ENCODE measurements at regions not wholly inside any gene's neighbourhood (a gene's known extent, or its start where the extent isn't known, plus 50 kb on each side); places are given as distances from the start of the nearest gene placed in this dataset.
"Not testable (repeated sequence)": the region's sequence is repeated elsewhere in the genome, so short reads cannot be mapped to it uniquely, and the experiment has no call there.

DNA sequence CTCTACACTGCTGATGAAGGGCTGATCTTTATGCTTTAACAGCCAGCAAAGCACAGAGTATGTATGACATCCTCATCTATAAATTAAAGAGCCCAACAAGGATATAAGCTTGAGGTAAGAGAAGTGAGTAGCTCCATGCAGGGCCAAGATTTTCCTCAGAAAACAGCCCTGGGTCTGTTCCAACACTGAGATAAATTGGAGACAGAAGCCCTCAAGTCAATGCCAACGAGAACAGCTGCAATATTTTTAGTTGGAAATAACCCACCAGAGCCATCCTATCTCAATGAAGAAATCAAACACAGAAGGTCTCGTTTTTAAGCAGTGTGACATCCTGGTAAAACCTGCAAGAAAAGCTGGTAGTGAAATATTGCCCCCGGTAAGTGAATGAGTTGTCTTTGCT, 297.0 kb upstream of the AUTS2 start:
- no peaks in the 10 kb centered on the region for H3K36me3 ChIP-seq
- no peaks in the 10 kb centered on the region for H3K27me3 ChIP-seq
- no peak overlapping the region for H3K27ac ChIP-seq
- no peaks in the 10 kb centered on the region for H3K9me3 ChIP-seq
- intact Hi-C loops (cut with DNase I): no loop called here
- DNase-seq: no peak
- no peaks in the 10 kb centered on the region for H3K4me1 ChIP-seq
- TF ChIP-seq POLR2A (IDR thresholded peaks at IDR 0.05) (no peak), POLR2AphosphoS5 (IDR thresholded peaks at IDR 0.05) (no peak), EP300 (IDR thresholded peaks at IDR 0.05) (no peak)
- TF ChIP-seq, protein P1, sequence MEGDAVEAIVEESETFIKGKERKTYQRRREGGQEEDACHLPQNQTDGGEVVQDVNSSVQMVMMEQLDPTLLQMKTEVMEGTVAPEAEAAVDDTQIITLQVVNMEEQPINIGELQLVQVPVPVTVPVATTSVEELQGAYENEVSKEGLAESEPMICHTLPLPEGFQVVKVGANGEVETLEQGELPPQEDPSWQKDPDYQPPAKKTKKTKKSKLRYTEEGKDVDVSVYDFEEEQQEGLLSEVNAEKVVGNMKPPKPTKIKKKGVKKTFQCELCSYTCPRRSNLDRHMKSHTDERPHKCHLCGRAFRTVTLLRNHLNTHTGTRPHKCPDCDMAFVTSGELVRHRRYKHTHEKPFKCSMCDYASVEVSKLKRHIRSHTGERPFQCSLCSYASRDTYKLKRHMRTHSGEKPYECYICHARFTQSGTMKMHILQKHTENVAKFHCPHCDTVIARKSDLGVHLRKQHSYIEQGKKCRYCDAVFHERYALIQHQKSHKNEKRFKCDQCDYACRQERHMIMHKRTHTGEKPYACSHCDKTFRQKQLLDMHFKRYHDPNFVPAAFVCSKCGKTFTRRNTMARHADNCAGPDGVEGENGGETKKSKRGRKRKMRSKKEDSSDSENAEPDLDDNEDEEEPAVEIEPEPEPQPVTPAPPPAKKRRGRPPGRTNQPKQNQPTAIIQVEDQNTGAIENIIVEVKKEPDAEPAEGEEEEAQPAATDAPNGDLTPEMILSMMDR (IDR thresholded peaks at IDR 0.05): no peak
- 47 to 66% methylated on average over 3 of the region's 3 CpGs for WGBS, 2 donors
- H3K4me3 ChIP-seq: no peak overlapping the region

GRCh38 chr7:69309601-69310000, 288.7 kb upstream of the AUTS2 start:
- no peak overlapping the region for H3K4me3 ChIP-seq
- WGBS, 2 donors: 86 to 93% methylated on average over 1 of the region's 1 CpG
- H3K36me3 ChIP-seq: no peaks in the 10 kb centered on the region
- H3K27me3 ChIP-seq: no peaks in the 10 kb centered on the region
- intact Hi-C loops (cut with DNase I): no loop called here
- H3K27ac ChIP-seq: no peak overlapping the region
- no peaks in the 10 kb centered on the region for H3K9me3 ChIP-seq
- no peak for DNase-seq
- TF ChIP-seq EP300 (IDR thresholded peaks at IDR 0.05) (no peak), POLR2AphosphoS5 (IDR thresholded peaks at IDR 0.05) (no peak), POLR2A (IDR thresholded peaks at IDR 0.05) (no peak)
- TF ChIP-seq, protein P1 (IDR thresholded peaks at IDR 0.05): no peak
- no peaks in the 10 kb centered on the region for H3K4me1 ChIP-seq

DNA sequence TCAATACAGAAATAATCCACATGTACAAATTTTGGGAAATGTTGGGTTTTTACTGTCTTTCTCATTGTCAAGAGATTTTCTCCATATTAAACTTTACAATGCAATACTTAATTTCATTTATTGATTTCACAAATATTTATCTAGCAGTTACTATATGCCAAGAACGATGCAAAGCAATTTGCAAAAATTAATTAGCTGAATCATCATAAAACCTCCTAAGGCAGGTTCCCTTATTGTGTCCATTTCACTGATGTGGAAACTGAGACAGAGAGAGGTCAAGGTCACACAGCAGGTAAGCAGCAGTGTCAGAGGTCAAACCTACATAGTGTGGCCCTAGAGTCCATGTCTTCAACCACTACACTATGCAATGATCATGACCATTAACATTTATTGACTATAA, 286.8 kb upstream of the AUTS2 start:
- intact Hi-C loops (cut with DNase I): no loop called here
- Histone ChIP-seq H3K27me3 (no peaks in the 10 kb centered on the region), H3K4me3 (no peak overlapping the region), H3K27ac (no peak overlapping the region), H3K9me3 (no peaks in the 10 kb centered on the region), H3K36me3 (no peaks in the 10 kb centered on the region), H3K4me1 (no peaks in the 10 kb centered on the region)
- TF ChIP-seq, protein P1 (IDR thresholded peaks at IDR 0.05): no peak
- no peak for TF ChIP-seq POLR2AphosphoS5 (IDR thresholded peaks at IDR 0.05)
- DNase-seq: no peak
- WGBS, 2 donors: 55 to 76% methylated on average over 1 of the region's 1 CpG

GRCh38 chr7:69313852-69314251, 284.4 kb upstream of the AUTS2 start:
- H3K36me3 ChIP-seq; DNase-seq; H3K27ac ChIP-seq; H3K4me3 ChIP-seq; H3K4me1 ChIP-seq; intact Hi-C loops (cut with DNase I); H3K27me3 ChIP-seq; H3K9me3 ChIP-seq: not testable (repeated sequence)
- 90 to 94% methylated on average over 4 of the region's 4 CpGs for WGBS, 2 donors

- Histone ChIP-seq H3K4me3 (no peak overlapping the region), H3K9me3 (no peaks in the 10 kb centered on the region), H3K36me3 (no peaks in the 10 kb centered on the region), H3K27ac (no peak overlapping the region), H3K4me1 (no peaks in the 10 kb centered on the region), H3K27me3 (no peaks in the 10 kb centered on the region)
- intact Hi-C loops (cut with DNase I): no loop called here
- TF ChIP-seq EP300 (IDR thresholded peaks at IDR 0.05) (no peak), POLR2A (IDR thresholded peaks at IDR 0.05) (no peak), POLR2AphosphoS5 (IDR thresholded peaks at IDR 0.05) (no peak)
- TF ChIP-seq, protein P1 (IDR thresholded peaks at IDR 0.05): no peak
- 75% methylated on average over 10 of the region's 10 CpGs for WGBS, 2 donors
- no peak for DNase-seq
These were observed 279.5 kb upstream of the AUTS2 start for GRCh38 chr7:69318794-69319193.
